Nephron (organoid): ENCODE measurements at regions not wholly inside any gene's neighbourhood (a gene's known extent, or its start where the extent isn't known, plus 50 kb on each side); places are given as distances from the start of the nearest gene placed in this dataset.

Experiments used
- H3K27ac Mint-ChIP-seq, 3 experiments: 2 replicates each; pipeline ENCODE4 v1.8.0; 2020; ENCODE audit warnings: mixed read lengths in 3 of 3, mild to moderate bottlenecking in 2 of 3, moderate library complexity in 1 of 3
- H3K27me3 Mint-ChIP-seq: 2 replicates; pipeline ENCODE4 v1.8.0; 2021; ENCODE audit warnings: low read depth, mild to moderate bottlenecking, moderate library complexity, mixed read lengths
- H3K36me3 Mint-ChIP-seq: 2 replicates; pipeline ENCODE4 v1.8.0; 2020; ENCODE audit warnings: low read depth, mixed read lengths
- H3K4me1 Mint-ChIP-seq: 2 replicates; pipeline ENCODE4 v1.8.0; 2020; ENCODE audit warnings: mixed read lengths
- H3K4me3 Mint-ChIP-seq, 3 experiments: 2 replicates each; pipeline ENCODE4 v1.8.0; 2020; ENCODE audit warnings: mild to moderate bottlenecking in 3 of 3, mixed read lengths in 3 of 3, moderate library complexity in 2 of 3
- H3K9me3 Mint-ChIP-seq: 2 replicates; pipeline ENCODE4 v1.8.0; 2020; ENCODE audit warnings: mixed read lengths
- CTCF ChIP-seq, 3 experiments: fragments of 200-600 bp; sonication (generic); IDR thresholded peaks; one replicate each; pipeline ENCODE4 v1.5.0; 2021; ENCODE audit warnings: antibody characterized with exemption in 3 of 3; ENCODE audit not compliant: unreplicated experiment in 3 of 3

- Mint-ChIP-seq H3K4me1 (peaks cover 10% of the 10 kb centered on the region), H3K36me3 (no peaks in the 10 kb centered on the region), H3K27me3 (no peaks in the 10 kb centered on the region), H3K4me3 (no peak overlapping the region), H3K27ac (no peak overlapping the region), H3K9me3 (no peaks in the 10 kb centered on the region)
- no peak for TF ChIP-seq CTCF (IDR thresholded peaks at IDR 0.05; ENCODE audit: unreplicated experiment in 3 of 3)
Observed at GRCh38 chr11:25771605-25772004, 560.3 kb upstream of the ANO3 start.

GRCh38 chr11:25775603-25776002 lies 556.3 kb upstream of the ANO3 start:
- H3K9me3 Mint-ChIP-seq: no peaks in the 10 kb centered on the region
- H3K27ac Mint-ChIP-seq: no peak overlapping the region
- no peak overlapping the region for H3K4me3 Mint-ChIP-seq
- no peak for TF ChIP-seq CTCF (IDR thresholded peaks at IDR 0.05; ENCODE audit: unreplicated experiment in 3 of 3)
- no peaks in the 10 kb centered on the region for H3K27me3 Mint-ChIP-seq
- no peaks in the 10 kb centered on the region for H3K4me1 Mint-ChIP-seq
- no peaks in the 10 kb centered on the region for H3K36me3 Mint-ChIP-seq

- Mint-ChIP-seq H3K27ac (no peak overlapping the region), H3K36me3 (no peaks in the 10 kb centered on the region), H3K4me1 (no peaks in the 10 kb centered on the region), H3K4me3 (no peak overlapping the region), H3K9me3 (no peaks in the 10 kb centered on the region), H3K27me3 (no peaks in the 10 kb centered on the region)
- TF ChIP-seq CTCF (IDR thresholded peaks at IDR 0.05; ENCODE audit: unreplicated experiment in 3 of 3): no peak
Observed at GRCh38 chr11:25776238-25776637, 555.7 kb upstream of the ANO3 start.

GRCh38 chr11:25777343-25777742 lies 554.6 kb upstream of the ANO3 start:
- H3K4me1 Mint-ChIP-seq: peaks cover 4% of the 10 kb centered on the region
- no peak for TF ChIP-seq CTCF (IDR thresholded peaks at IDR 0.05; ENCODE audit: unreplicated experiment in 3 of 3)
- H3K4me3 Mint-ChIP-seq: no peak overlapping the region
- H3K27ac Mint-ChIP-seq: no peak overlapping the region
- H3K36me3 Mint-ChIP-seq: no peaks in the 10 kb centered on the region
- peaks cover 2% of the 10 kb centered on the region for H3K9me3 Mint-ChIP-seq
- H3K27me3 Mint-ChIP-seq: no peaks in the 10 kb centered on the region

- TF ChIP-seq CTCF (IDR thresholded peaks at IDR 0.05; ENCODE audit: unreplicated experiment in 3 of 3): no peak
- H3K4me1 Mint-ChIP-seq: peaks cover 4% of the 10 kb centered on the region
- H3K4me3 Mint-ChIP-seq: no peak overlapping the region
- no peaks in the 10 kb centered on the region for H3K27me3 Mint-ChIP-seq
- H3K27ac Mint-ChIP-seq: no peak overlapping the region
- no peaks in the 10 kb centered on the region for H3K36me3 Mint-ChIP-seq
- H3K9me3 Mint-ChIP-seq: peaks cover 2% of the 10 kb centered on the region
Observed at GRCh38 chr11:25779033-25779432, 552.9 kb upstream of the ANO3 start.

- no peaks in the 10 kb centered on the region for H3K36me3 Mint-ChIP-seq
- H3K27ac Mint-ChIP-seq: no peak overlapping the region
- H3K4me1 Mint-ChIP-seq: peaks cover 4% of the 10 kb centered on the region
- no peaks in the 10 kb centered on the region for H3K9me3 Mint-ChIP-seq
- no peak overlapping the region for H3K4me3 Mint-ChIP-seq
- no peak for TF ChIP-seq CTCF (IDR thresholded peaks at IDR 0.05; ENCODE audit: unreplicated experiment in 3 of 3)
- no peaks in the 10 kb centered on the region for H3K27me3 Mint-ChIP-seq
Observed at GRCh38 chr11:25787416-25787815, 544.5 kb upstream of the ANO3 start.
